ENCODE measurements at regions not wholly inside any gene's neighbourhood (a gene's known extent, or its start where the extent isn't known, plus 50 kb on each side); places are given as distances from the start of the nearest gene placed in this dataset.

- Histone ChIP-seq H3K4me3 (no peak overlapping the region), H3K9me3 (ENCODE audit: control insufficient read depth in 4 of 4, insufficient read depth in 3 of 4, low read length in 3 of 4) (no peaks in the 10 kb centered on the region), H3K27ac (ENCODE audit: low read depth in 1 of 2, low read length in 1 of 2) (no peak overlapping the region), H3K9ac (ENCODE audit: insufficient read depth in 1 of 2, low read length in 2 of 2) (no peak overlapping the region), H3K4me1 (ENCODE audit: control insufficient read depth in 5 of 5, insufficient read depth in 5 of 5, low read length in 5 of 5) (peaks cover 0 to 3% (median 0%) of the 10 kb centered on the region in 5 donors), H3K36me3 (ENCODE audit: control insufficient read depth in 4 of 4, insufficient read depth in 4 of 4, low read length in 4 of 4) (no peaks in the 10 kb centered on the region), H3K27me3 (ENCODE audit: control insufficient read depth in 3 of 3, insufficient read depth in 3 of 3, low read length in 2 of 3) (no peaks in the 10 kb centered on the region)
- WGBS, 2 donors = 95% methylated on average over 12 of the region's 12 CpGs
- DNase-seq = no peak
- TF ChIP-seq CTCF (IDR thresholded peaks at IDR 0.05; ENCODE audit: control extremely low read depth, extremely low read depth) = no peak
- ATAC-seq (ENCODE audit: insufficient read depth, low FRiP score) = no peak
These were observed 187.6 kb downstream of the GADD45G start for GRCh38 chr9:89792189-89793123.

- H3K4me3 ChIP-seq = no peak overlapping the region
- no peaks in the 10 kb centered on the region for H3K9me3 ChIP-seq (ENCODE audit: control insufficient read depth in 4 of 4, insufficient read depth in 3 of 4, low read length in 3 of 4)
- no peak overlapping the region for H3K27ac ChIP-seq (ENCODE audit: low read depth in 1 of 2, low read length in 1 of 2)
- no peaks in the 10 kb centered on the region for H3K36me3 ChIP-seq (ENCODE audit: control insufficient read depth in 4 of 4, insufficient read depth in 4 of 4, low read length in 4 of 4)
- H3K27me3 ChIP-seq (ENCODE audit: control insufficient read depth in 3 of 3, insufficient read depth in 3 of 3, low read length in 2 of 3) = no peaks in the 10 kb centered on the region
- ATAC-seq (ENCODE audit: insufficient read depth, low FRiP score) (no peak), DNase-seq (no peak)
- no peak for TF ChIP-seq CTCF (IDR thresholded peaks at IDR 0.05; ENCODE audit: control extremely low read depth, extremely low read depth)
- H3K9ac ChIP-seq (ENCODE audit: insufficient read depth in 1 of 2, low read length in 2 of 2) = no peak overlapping the region
- WGBS, 2 donors = 94 to 96% methylated on average over 5 of the region's 5 CpGs
- peaks cover 0 to 5% (median 0%) of the 10 kb centered on the region in 5 donors for H3K4me1 ChIP-seq (ENCODE audit: control insufficient read depth in 5 of 5, insufficient read depth in 5 of 5, low read length in 5 of 5)
These were observed 188.3 kb downstream of the GADD45G start for GRCh38 chr9:89793124-89793495.

GRCh38 chr9:89793551-89793950, 188.7 kb downstream of the GADD45G start:
- ATAC-seq (ENCODE audit: insufficient read depth, low FRiP score) = no peak
- no peak overlapping the region for H3K27ac ChIP-seq (ENCODE audit: low read depth in 1 of 2, low read length in 1 of 2)
- TF ChIP-seq CTCF (IDR thresholded peaks at IDR 0.05; ENCODE audit: control extremely low read depth, extremely low read depth) = no peak
- H3K27me3 ChIP-seq (ENCODE audit: control insufficient read depth in 3 of 3, insufficient read depth in 3 of 3, low read length in 2 of 3) = no peaks in the 10 kb centered on the region
- H3K4me3 ChIP-seq = no peak overlapping the region
- no peak overlapping the region for H3K9ac ChIP-seq (ENCODE audit: insufficient read depth in 1 of 2, low read length in 2 of 2)
- DNase-seq = no peak
- WGBS, 2 donors = 87 to 95% methylated on average over 7 of the region's 7 CpGs
- no peaks in the 10 kb centered on the region for H3K36me3 ChIP-seq (ENCODE audit: control insufficient read depth in 4 of 4, insufficient read depth in 4 of 4, low read length in 4 of 4)
- H3K9me3 ChIP-seq (ENCODE audit: control insufficient read depth in 4 of 4, insufficient read depth in 3 of 4, low read length in 3 of 4) = no peaks in the 10 kb centered on the region
- H3K4me1 ChIP-seq (ENCODE audit: control insufficient read depth in 5 of 5, insufficient read depth in 5 of 5, low read length in 5 of 5) = peaks cover 0 to 10% (median 3%) of the 10 kb centered on the region in 5 donors
